H9 (cell line): ENCODE measurements at regions not wholly inside any gene's neighbourhood (a gene's known extent, or its start where the extent isn't known, plus 50 kb on each side); places are given as distances from the start of the nearest gene placed in this dataset.

Experiments used
- DNase-seq: peaks from one replicate; pipeline ENCODE4 v3.0.0-alpha.2; 2017
- H2AFZ ChIP-seq: one replicate; pipeline ENCODE4 v1.6.1; 2013; ENCODE audit warnings: mild to moderate bottlenecking, low read length, control low read depth, moderate library complexity
- H2AK5ac ChIP-seq: 2 replicates; pipeline ENCODE4 v1.6.1; 2013; ENCODE audit warnings: low read length, control low read depth, mixed read lengths; ENCODE audit not compliant: insufficient read length
- H2BK120ac ChIP-seq: one replicate; pipeline ENCODE4 v1.6.1; 2013; ENCODE audit warnings: low read depth, mild to moderate bottlenecking, low read length, control low read depth, inconsistent platforms; ENCODE audit not compliant: poor library complexity, severe bottlenecking
- H2BK12ac ChIP-seq: 2 replicates; pipeline ENCODE4 v1.6.1; 2013; ENCODE audit warnings: low read length, control low read depth, mixed read lengths, low read depth; ENCODE audit not compliant: insufficient read length
- H2BK15ac ChIP-seq: 2 replicates; pipeline ENCODE4 v1.6.1; 2013; ENCODE audit warnings: low read depth, low read length, control low read depth
- H2BK20ac ChIP-seq: one replicate; pipeline ENCODE4 v1.6.1; 2013; ENCODE audit warnings: low read depth, mild to moderate bottlenecking, low read length, control low read depth, inconsistent platforms; ENCODE audit not compliant: poor library complexity, severe bottlenecking
- H2BK5ac ChIP-seq: 2 replicates; pipeline ENCODE4 v1.6.1; 2013; ENCODE audit warnings: low read length, control low read depth, mixed read lengths; ENCODE audit not compliant: insufficient read length
- H3K14ac ChIP-seq: 2 replicates; pipeline ENCODE4 v1.6.1; 2013; ENCODE audit warnings: low read length, control low read depth; ENCODE audit not compliant: insufficient read depth
- H3K18ac ChIP-seq: 2 replicates; pipeline ENCODE4 v1.6.1; 2013; ENCODE audit warnings: low read depth, mild to moderate bottlenecking, mixed read lengths, low read length, control low read depth; ENCODE audit not compliant: insufficient read length
- H3K23ac ChIP-seq: 2 replicates; pipeline ENCODE4 v1.6.1; 2013; ENCODE audit warnings: low read length, control low read depth, mixed read lengths, low read depth; ENCODE audit not compliant: insufficient read length
- H3K23me2 ChIP-seq: 2 replicates; pipeline ENCODE4 v1.6.1; 2013; ENCODE audit warnings: low read depth, mild to moderate bottlenecking, mixed read lengths, low read length, control low read depth; ENCODE audit not compliant: insufficient read length, poor library complexity, severe bottlenecking
- H3K27ac ChIP-seq: 2 replicates; pipeline ENCODE4 v1.5.1; 2013; ENCODE audit warnings: low read length, control low read depth, mixed read lengths, low read depth; ENCODE audit not compliant: insufficient read length
- H3K27me3 ChIP-seq: 2 replicates; pipeline ENCODE4 v1.6.1; 2013; ENCODE audit warnings: low read length, control low read depth, inconsistent platforms; ENCODE audit not compliant: insufficient read depth
- H3K4ac ChIP-seq: 2 replicates; pipeline ENCODE4 v1.6.1; 2013; ENCODE audit warnings: low read depth, mild to moderate bottlenecking, control low read depth, inconsistent platforms, low read length, moderate library complexity
- H3K4me1 ChIP-seq: 2 replicates; pipeline ENCODE4 v1.6.1; 2013; ENCODE audit warnings: low read length, control low read depth, inconsistent platforms; ENCODE audit not compliant: insufficient read depth
- H3K4me2 ChIP-seq: 2 replicates; pipeline ENCODE4 v1.6.1; 2013; ENCODE audit warnings: low read length, control low read depth, mixed read lengths; ENCODE audit not compliant: insufficient read length, insufficient read depth
- H3K56ac ChIP-seq: 2 replicates; pipeline ENCODE4 v1.6.1; 2013; ENCODE audit warnings: low read depth, mild to moderate bottlenecking, mixed read lengths, low read length, control low read depth; ENCODE audit not compliant: insufficient read length
- H3K79me1 ChIP-seq: 2 replicates; pipeline ENCODE4 v1.6.1; 2013; ENCODE audit warnings: low read depth, mild to moderate bottlenecking, moderate library complexity, low read length, control low read depth, inconsistent platforms; ENCODE audit not compliant: insufficient read depth, poor library complexity, severe bottlenecking
- H3K79me2 ChIP-seq: 2 replicates; pipeline ENCODE4 v1.6.1; 2013; ENCODE audit warnings: low read length, control low read depth, inconsistent platforms; ENCODE audit not compliant: insufficient read depth
- H3K9ac ChIP-seq: 2 replicates; pipeline ENCODE4 v1.6.1; 2013; ENCODE audit warnings: low read length, control low read depth, mixed read lengths; ENCODE audit not compliant: insufficient read length; ENCODE audit errors: extremely low read depth
- H3K9me3 ChIP-seq: one replicate; pipeline ENCODE4 v1.6.1; 2013; ENCODE audit warnings: low read depth, low read length, inconsistent platforms; ENCODE audit not compliant: control insufficient read depth
- H3T11ph ChIP-seq: one replicate; pipeline ENCODE4 v1.6.1; 2013; ENCODE audit warnings: mild to moderate bottlenecking, low read length, control low read depth, inconsistent platforms
- H4K20me1 ChIP-seq: one replicate; pipeline ENCODE4 v1.6.1; 2013; ENCODE audit not compliant: control insufficient read depth, insufficient read length, insufficient read depth
- H4K5ac ChIP-seq: 2 replicates; pipeline ENCODE4 v1.6.1; 2013; ENCODE audit warnings: low read depth, mild to moderate bottlenecking, mixed read lengths, low read length, control low read depth; ENCODE audit not compliant: insufficient read length
- H4K8ac ChIP-seq: replicated peaks from 2 replicates; pipeline ENCODE4 v1.6.1; 2013; ENCODE audit warnings: low read length, control low read depth, mixed read lengths, low read depth; ENCODE audit not compliant: insufficient read length
- H4K91ac ChIP-seq: 2 replicates; pipeline ENCODE4 v1.6.1; 2013; ENCODE audit warnings: low read depth, mild to moderate bottlenecking, moderate library complexity, mixed read lengths, low read length, control low read depth; ENCODE audit not compliant: insufficient read length
- H3K27ac Mint-ChIP-seq, 3 experiments: 2 replicates in 2 of 3; 3 replicates in 1 of 3; pipeline ENCODE4 v1.8.0; 2020 to 2021; ENCODE audit warnings: mixed read lengths in 3 of 3, mild to moderate bottlenecking in 1 of 3, moderate library complexity in 1 of 3
- H3K27me3 Mint-ChIP-seq: 2 replicates; pipeline ENCODE4 v1.8.0; 2021; ENCODE audit warnings: low read depth, mild to moderate bottlenecking, moderate library complexity, mixed read lengths
- H3K36me3 Mint-ChIP-seq, 3 experiments: 2 replicates in 2 of 3; 3 replicates in 1 of 3; pipeline ENCODE4 v1.8.0; 2020 to 2021; ENCODE audit warnings: low read depth in 3 of 3, mixed read lengths in 3 of 3; ENCODE audit not compliant: insufficient read depth in 1 of 3
- H3K4me1 Mint-ChIP-seq, 2 experiments: 2 replicates each; pipeline ENCODE4 v1.8.0; 2020; ENCODE audit warnings: mixed read lengths in 2 of 2
- H3K4me3 Mint-ChIP-seq, 2 experiments: 2 replicates in 1 of 2; 3 replicates in 1 of 2; pipeline ENCODE4 v1.8.0; 2020 to 2021; ENCODE audit warnings: mild to moderate bottlenecking in 2 of 2, mixed read lengths in 2 of 2, moderate library complexity in 1 of 2
- H3K9me3 Mint-ChIP-seq, 2 experiments: 2 replicates in 1 of 2; 3 replicates in 1 of 2; pipeline ENCODE4 v1.8.0; 2020; ENCODE audit warnings: mild to moderate bottlenecking in 2 of 2, mixed read lengths in 2 of 2, moderate library complexity in 1 of 2
- TF ChIP-seq, protein P1 (sequence below): fragments of 200-600 bp; sonication (generic); conservative IDR thresholded peaks from 3 replicates; pipeline ENCODE4 v1.8.0; 2021; ENCODE audit warnings: antibody characterized with exemption, mild to moderate bottlenecking

DNA sequence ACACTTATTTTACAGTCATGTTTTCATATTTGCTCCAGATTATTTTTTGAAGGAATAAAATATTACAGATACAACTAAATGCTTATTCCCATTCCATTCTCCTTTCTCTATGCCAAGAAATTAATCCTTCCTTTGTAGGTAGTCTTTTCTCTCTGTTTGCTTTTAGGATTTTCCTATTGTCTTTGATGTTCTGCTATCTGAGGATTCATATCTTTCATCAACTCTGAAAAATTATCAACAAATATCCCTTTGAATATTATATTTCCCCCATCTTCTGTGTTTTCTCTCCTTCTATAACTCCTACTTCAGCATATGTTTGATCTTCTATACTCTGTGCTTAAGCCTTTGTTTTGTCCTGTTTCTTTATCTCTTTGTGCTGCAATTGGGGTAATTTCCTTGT, 260.4 kb upstream of the RBMS1 start:
- H3K4me1 ChIP-seq = no peaks in the 10 kb centered on the region
- no peak overlapping the region for H3K27ac Mint-ChIP-seq
- no peak overlapping the region for H2BK15ac ChIP-seq

More for the DNA sequence above, 260.4 kb upstream of the RBMS1 start:
- Histone ChIP-seq H3K79me2 (no peaks in the 10 kb centered on the region), H3K4me2 (no peak overlapping the region), H3K27me3 (no peaks in the 10 kb centered on the region), H3K9ac (no peak overlapping the region), H2AK5ac (no peak overlapping the region), H3K23ac (no peak overlapping the region), H3K56ac (no peak overlapping the region), H3K4ac (no peak overlapping the region), H4K91ac (no peak overlapping the region), H4K20me1 (no peaks in the 10 kb centered on the region), H2BK20ac (no peak overlapping the region), H3K23me2 (no peaks in the 10 kb centered on the region), H3K14ac (no peak overlapping the region), H3K27ac (no peak overlapping the region), H2BK5ac (no peak overlapping the region), H2BK12ac (no peak overlapping the region), H4K5ac (no peak overlapping the region), H4K8ac (no peak overlapping the region), H2BK120ac (no peak overlapping the region), H2AFZ (no peak overlapping the region), H3K79me1 (no peaks in the 10 kb centered on the region), H3K9me3 (no peaks in the 10 kb centered on the region), H3K18ac (no peak overlapping the region), H3T11ph (no peak overlapping the region)
- TF ChIP-seq, protein P1, sequence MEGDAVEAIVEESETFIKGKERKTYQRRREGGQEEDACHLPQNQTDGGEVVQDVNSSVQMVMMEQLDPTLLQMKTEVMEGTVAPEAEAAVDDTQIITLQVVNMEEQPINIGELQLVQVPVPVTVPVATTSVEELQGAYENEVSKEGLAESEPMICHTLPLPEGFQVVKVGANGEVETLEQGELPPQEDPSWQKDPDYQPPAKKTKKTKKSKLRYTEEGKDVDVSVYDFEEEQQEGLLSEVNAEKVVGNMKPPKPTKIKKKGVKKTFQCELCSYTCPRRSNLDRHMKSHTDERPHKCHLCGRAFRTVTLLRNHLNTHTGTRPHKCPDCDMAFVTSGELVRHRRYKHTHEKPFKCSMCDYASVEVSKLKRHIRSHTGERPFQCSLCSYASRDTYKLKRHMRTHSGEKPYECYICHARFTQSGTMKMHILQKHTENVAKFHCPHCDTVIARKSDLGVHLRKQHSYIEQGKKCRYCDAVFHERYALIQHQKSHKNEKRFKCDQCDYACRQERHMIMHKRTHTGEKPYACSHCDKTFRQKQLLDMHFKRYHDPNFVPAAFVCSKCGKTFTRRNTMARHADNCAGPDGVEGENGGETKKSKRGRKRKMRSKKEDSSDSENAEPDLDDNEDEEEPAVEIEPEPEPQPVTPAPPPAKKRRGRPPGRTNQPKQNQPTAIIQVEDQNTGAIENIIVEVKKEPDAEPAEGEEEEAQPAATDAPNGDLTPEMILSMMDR = no peak
- no peak for DNase-seq
- Mint-ChIP-seq H3K27me3 (no peaks in the 10 kb centered on the region), H3K4me3 (no peak overlapping the region), H3K36me3 (peaks cover 0 to 22% (median 11%) of the 10 kb centered on the region in 3 experiments; a peak in 5 of 7 replicates), H3K4me1 (peaks cover 8 to 9% of the 10 kb centered on the region in 2 experiments), H3K9me3 (peaks cover 17 to 22% of the 10 kb centered on the region in 2 experiments)
